ENCODE measurements at regions not wholly inside any gene's neighbourhood (a gene's known extent, or its start where the extent isn't known, plus 50 kb on each side); places are given as distances from the start of the nearest gene placed in this dataset.

DNA sequence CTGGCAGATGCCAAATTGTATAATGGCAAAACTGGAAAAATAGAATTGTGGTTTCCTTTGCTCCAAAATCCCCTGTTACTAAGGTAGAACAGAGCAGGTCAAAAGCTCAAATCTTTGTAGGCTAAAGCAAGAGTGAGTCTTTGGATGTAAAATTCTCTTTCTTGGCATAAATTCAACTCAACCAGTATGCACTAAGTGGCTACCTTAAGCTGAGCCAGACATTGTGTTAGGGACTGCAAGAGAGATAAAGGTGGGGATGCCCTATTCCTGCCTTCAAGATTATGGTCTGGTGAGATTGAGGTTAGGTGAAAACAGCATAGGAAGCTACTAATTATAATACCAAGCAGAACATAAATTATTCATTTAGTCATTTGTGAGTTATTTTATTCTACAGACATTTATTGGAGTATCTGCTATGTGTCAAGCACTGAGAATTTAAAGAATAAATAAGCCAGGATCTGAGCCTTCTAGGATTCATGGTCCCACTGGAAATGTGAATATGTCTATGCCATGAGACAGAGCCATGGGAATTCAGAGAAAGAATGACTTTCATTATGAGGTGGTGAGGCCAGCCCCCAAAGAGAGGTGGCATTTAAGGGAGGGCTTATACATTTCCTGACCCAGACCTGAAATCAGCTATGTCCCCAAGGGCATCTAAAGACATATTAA, 198.0 kb upstream of the NCKAP5 start:
- Mint-ChIP-seq H3K27ac (no peak overlapping the region), H3K36me3 (ENCODE audit: low read depth) (0 out of 3 replicates have a peak, but pooled peaks cover 3% of the 10 kb centered on the region), H3K27me3 (ENCODE audit: insufficient read depth, low read depth, poor library complexity) (no peaks in the 10 kb centered on the region), H3K4me3 (no peak overlapping the region), H3K9me3 (no peaks in the 10 kb centered on the region; the same call in 1 of the 3 replicates), H3K4me1 (peaks cover 6% of the 10 kb centered on the region)
- no peak overlapping the region for H3K4me3 ChIP-seq
- no peaks in the 10 kb centered on the region for H3F3A ChIP-seq (replicated peaks; ENCODE audit: low read depth)
- H2AFZ ChIP-seq, result no peak overlapping the region
- H3K4me1 ChIP-seq (ENCODE audit: insufficient read depth), result no peaks in the 10 kb centered on the region
- no peaks in the 10 kb centered on the region for H3K79me2 ChIP-seq (replicated peaks; ENCODE audit: insufficient read depth)
- no peaks in the 10 kb centered on the region for H3K36me3 ChIP-seq (ENCODE audit: insufficient read depth)
- DNase-seq (ENCODE audit: low spot score), result no peak
- H3K4me2 ChIP-seq, result no peak overlapping the region
- H3K27me3 ChIP-seq (ENCODE audit: insufficient read depth), result no peaks in the 10 kb centered on the region
- H4K20me1 ChIP-seq (replicated peaks; ENCODE audit: insufficient read depth), result no peaks in the 10 kb centered on the region
- H3K9me2 ChIP-seq (ENCODE audit: insufficient read depth), result peaks cover 15% of the 10 kb centered on the region; the same call in 1 of the 2 replicates
- ATAC-seq, result no peak
- no peak overlapping the region for H3K27ac ChIP-seq (ENCODE audit: low read depth)
- no peak for TF ChIP-seq JUNB (IDR thresholded peaks at IDR 0.05; ENCODE audit: unreplicated experiment)
- TF ChIP-seq REST (IDR thresholded peaks at IDR 0.05; ENCODE audit: unreplicated experiment), result no peak
- no peak for TF ChIP-seq POLR2AphosphoS5 (IDR thresholded peaks at IDR 0.05; ENCODE audit: low read depth)
- no peak for TF ChIP-seq CTCF (conservative IDR thresholded peaks at IDR 0.05; ENCODE audit: low read depth in 2 of 2)
- no peak for TF ChIP-seq NANOG (IDR thresholded peaks at IDR 0.05; ENCODE audit: borderline replicate concordance)
- TF ChIP-seq ETS1 (IDR thresholded peaks at IDR 0.05), result no peak
- no peak for TF ChIP-seq EZH2 (IDR thresholded peaks at IDR 0.05; ENCODE audit: low read depth, unreplicated experiment)
- no peak for TF ChIP-seq EZH2phosphoT487 (IDR thresholded peaks at IDR 0.05; ENCODE audit: unreplicated experiment)
- TF ChIP-seq CREB1 (CRISPR knock-in tag; IDR thresholded peaks at IDR 0.05; ENCODE audit: low read depth), result no peak
- TF ChIP-seq ZNF114 (CRISPR knock-in tag; IDR thresholded peaks at IDR 0.05), result no peak
- TF ChIP-seq ZNF331 (CRISPR knock-in tag; IDR thresholded peaks at IDR 0.05; ENCODE audit: low read depth), result no peak
- no peak for TF ChIP-seq STAT1 (IDR thresholded peaks at IDR 0.05; ENCODE audit: unreplicated experiment)

All from GM23338 (cell line).